Ishikawa (cell line): ENCODE measurements at regions not wholly inside any gene's neighbourhood (a gene's known extent, or its start where the extent isn't known, plus 50 kb on each side); places are given as distances from the start of the nearest gene placed in this dataset.

Experiments
- CEBPB ChIP-seq: IDR thresholded peaks from 2 replicates; pipeline ENCODE4 v1.6.1; 2012
- CREB1 ChIP-seq: IDR thresholded peaks from 2 replicates; pipeline ENCODE4 v1.6.1; 2012; ENCODE audit warnings: low read depth
- EGR1 ChIP-seq: IDR thresholded peaks from 2 replicates; pipeline ENCODE4 v1.6.1; 2012
- EP300 ChIP-seq: IDR thresholded peaks from 2 replicates; pipeline ENCODE4 v1.6.1; 2012; ENCODE audit warnings: borderline replicate concordance
- FOXM1 ChIP-seq: IDR thresholded peaks from 2 replicates; pipeline ENCODE4 v1.6.1; 2012; ENCODE audit warnings: low read depth, borderline replicate concordance
- MAX ChIP-seq: IDR thresholded peaks from 2 replicates; pipeline ENCODE4 v1.6.1; 2012
- NFIC ChIP-seq: IDR thresholded peaks from 2 replicates; pipeline ENCODE4 v1.6.1; 2012
- RAD21 ChIP-seq: IDR thresholded peaks from 2 replicates; pipeline ENCODE4 v1.6.1; 2012; ENCODE audit warnings: low read depth
- REST ChIP-seq: IDR thresholded peaks from 2 replicates; pipeline ENCODE4 v1.6.1; 2012; ENCODE audit warnings: low read depth, mild to moderate bottlenecking
- TAF1 ChIP-seq: IDR thresholded peaks from 2 replicates; pipeline ENCODE4 v1.6.1; 2012; ENCODE audit warnings: low read depth, mild to moderate bottlenecking
- TCF12 ChIP-seq: IDR thresholded peaks from 2 replicates; pipeline ENCODE4 v1.6.1; 2012; ENCODE audit warnings: low read depth
- TEAD4 ChIP-seq: IDR thresholded peaks from 2 replicates; pipeline ENCODE4 v1.6.1; 2012
- USF1 ChIP-seq: IDR thresholded peaks from 2 replicates; pipeline ENCODE4 v1.6.1; 2012
- YY1 ChIP-seq: IDR thresholded peaks from 2 replicates; pipeline ENCODE4 v1.6.1; 2012; ENCODE audit warnings: low read depth
- ZBTB7A ChIP-seq: IDR thresholded peaks from 2 replicates; pipeline ENCODE4 v1.6.1; 2012; ENCODE audit warnings: low read depth

GRCh38 chr16:77002644-77003043 is 188.3 kb upstream of the MON1B start:
- no peak for TF ChIP-seq ZBTB7A
- no peak for TF ChIP-seq CREB1
- no peak for TF ChIP-seq MAX
- no peak for TF ChIP-seq REST
- no peak for TF ChIP-seq TEAD4
- no peak for TF ChIP-seq RAD21
- no peak for TF ChIP-seq EGR1
- no peak for TF ChIP-seq TAF1
- TF ChIP-seq NFIC, result no peak
- no peak for TF ChIP-seq YY1
- TF ChIP-seq FOXM1, result no peak
- no peak for TF ChIP-seq TCF12
- no peak for TF ChIP-seq USF1
- no peak for TF ChIP-seq EP300
- no peak for TF ChIP-seq CEBPB

- no peak for TF ChIP-seq TEAD4
- TF ChIP-seq CEBPB, result no peak
- no peak for TF ChIP-seq MAX
- TF ChIP-seq EGR1, result no peak
- TF ChIP-seq CREB1, result no peak
- no peak for TF ChIP-seq EP300
- no peak for TF ChIP-seq FOXM1
- no peak for TF ChIP-seq NFIC
- no peak for TF ChIP-seq YY1
Measured at GRCh38 chr16:77009453-77009852, 181.5 kb upstream of the MON1B start.

GRCh38 chr16:77014441-77014840 is 176.5 kb upstream of the MON1B start:
- no peak for TF ChIP-seq FOXM1

GRCh38 chr16:77030600-77030999 is 160.4 kb upstream of the MON1B start:
- TF ChIP-seq EGR1, result no peak
- no peak for TF ChIP-seq FOXM1
- no peak for TF ChIP-seq RAD21
- TF ChIP-seq MAX, result no peak
- no peak for TF ChIP-seq USF1
- no peak for TF ChIP-seq EP300
- TF ChIP-seq ZBTB7A, result no peak
- no peak for TF ChIP-seq REST
- TF ChIP-seq TAF1, result no peak
- TF ChIP-seq TEAD4, result no peak
- TF ChIP-seq NFIC, result no peak
- TF ChIP-seq CREB1, result no peak
- no peak for TF ChIP-seq CEBPB

GRCh38 chr16:77033516-77033915 is 157.5 kb upstream of the MON1B start:
- no peak for TF ChIP-seq ZBTB7A
- no peak for TF ChIP-seq TAF1
- TF ChIP-seq REST, result no peak
- TF ChIP-seq NFIC, result no peak
- TF ChIP-seq CEBPB, result no peak
- no peak for TF ChIP-seq USF1
- no peak for TF ChIP-seq EGR1
- no peak for TF ChIP-seq YY1
- TF ChIP-seq RAD21, result no peak
- no peak for TF ChIP-seq MAX
- no peak for TF ChIP-seq FOXM1
- TF ChIP-seq CREB1, result no peak
- TF ChIP-seq TCF12, result no peak
- TF ChIP-seq EP300, result no peak
- no peak for TF ChIP-seq TEAD4
